OCI-LY7 (cell line): ENCODE measurements at regions not wholly inside any gene's neighbourhood (a gene's known extent, or its start where the extent isn't known, plus 50 kb on each side); places are given as distances from the start of the nearest gene placed in this dataset.

Source experiments
- EZH2phosphoT487 ChIP-seq: fragments of 200-600 bp; sonication (generic); IDR thresholded peaks from 2 replicates; pipeline ENCODE4 v1.6.1; 2018; ENCODE audit warnings: low read depth, borderline replicate concordance, mild to moderate bottlenecking, mixed run types, antibody characterized with exemption, low read length, moderate library complexity, mixed read lengths
- TF ChIP-seq, protein P1 (sequence below): fragments of 200-600 bp; sonication (generic); conservative IDR thresholded peaks from 2 replicates; pipeline ENCODE4 v1.5.1; 2014; ENCODE audit warnings: mild to moderate bottlenecking, antibody characterized with exemption, low read length, moderate library complexity, mixed read lengths

DNA sequence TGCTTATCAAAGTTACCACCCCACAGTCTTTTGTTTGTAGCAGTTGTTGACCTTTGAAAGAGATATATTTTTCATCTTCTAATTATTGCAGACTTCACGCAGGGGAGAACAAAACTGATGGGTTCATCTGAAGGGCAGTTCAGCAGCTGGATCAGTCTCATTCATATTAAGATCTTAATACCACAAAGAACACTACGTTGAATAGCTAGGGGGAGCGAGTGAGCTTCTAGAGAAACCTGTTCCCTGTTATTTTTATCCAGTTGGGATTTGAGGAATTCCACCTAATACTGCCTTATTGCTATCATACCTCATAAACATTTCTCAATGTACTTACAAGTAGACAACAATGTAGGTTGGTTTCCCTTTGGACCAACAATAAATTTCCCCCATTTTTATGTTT lies 306.1 kb upstream of the KIF2B start:
- TF ChIP-seq, protein P1, sequence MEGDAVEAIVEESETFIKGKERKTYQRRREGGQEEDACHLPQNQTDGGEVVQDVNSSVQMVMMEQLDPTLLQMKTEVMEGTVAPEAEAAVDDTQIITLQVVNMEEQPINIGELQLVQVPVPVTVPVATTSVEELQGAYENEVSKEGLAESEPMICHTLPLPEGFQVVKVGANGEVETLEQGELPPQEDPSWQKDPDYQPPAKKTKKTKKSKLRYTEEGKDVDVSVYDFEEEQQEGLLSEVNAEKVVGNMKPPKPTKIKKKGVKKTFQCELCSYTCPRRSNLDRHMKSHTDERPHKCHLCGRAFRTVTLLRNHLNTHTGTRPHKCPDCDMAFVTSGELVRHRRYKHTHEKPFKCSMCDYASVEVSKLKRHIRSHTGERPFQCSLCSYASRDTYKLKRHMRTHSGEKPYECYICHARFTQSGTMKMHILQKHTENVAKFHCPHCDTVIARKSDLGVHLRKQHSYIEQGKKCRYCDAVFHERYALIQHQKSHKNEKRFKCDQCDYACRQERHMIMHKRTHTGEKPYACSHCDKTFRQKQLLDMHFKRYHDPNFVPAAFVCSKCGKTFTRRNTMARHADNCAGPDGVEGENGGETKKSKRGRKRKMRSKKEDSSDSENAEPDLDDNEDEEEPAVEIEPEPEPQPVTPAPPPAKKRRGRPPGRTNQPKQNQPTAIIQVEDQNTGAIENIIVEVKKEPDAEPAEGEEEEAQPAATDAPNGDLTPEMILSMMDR, result no peak
- TF ChIP-seq EZH2phosphoT487, result no peak
